LNCaP clone FGC (cell line): ENCODE measurements at regions not wholly inside any gene's neighbourhood (a gene's known extent, or its start where the extent isn't known, plus 50 kb on each side); places are given as distances from the start of the nearest gene placed in this dataset.
A peak's percentile ranks its signal among the peaks of the same experiment; 100 is the strongest.

ENCODE experiments used
- DNase-seq: peaks from one replicate; pipeline ENCODE4 v3.0.0-alpha.2; 2011; ENCODE audit warnings: low read depth
- H3K4me3 ChIP-seq: 2 replicates; pipeline ENCODE4 v1.5.1; 2011; ENCODE audit warnings: mild to moderate bottlenecking, low read depth, low read length, control low read depth
- TF ChIP-seq, protein P1 (sequence below): IDR thresholded peaks from 2 replicates; pipeline ENCODE4 v1.5.1; 2012; ENCODE audit warnings: mild to moderate bottlenecking; ENCODE audit not compliant: control insufficient read depth, insufficient read depth; ENCODE audit errors: extremely low read depth

GRCh38 chr20:9966966-9967365, 67.8 kb upstream of the ANKEF1 start:
- H3K4me3 ChIP-seq, result no peak overlapping the region
- TF ChIP-seq, protein P1, sequence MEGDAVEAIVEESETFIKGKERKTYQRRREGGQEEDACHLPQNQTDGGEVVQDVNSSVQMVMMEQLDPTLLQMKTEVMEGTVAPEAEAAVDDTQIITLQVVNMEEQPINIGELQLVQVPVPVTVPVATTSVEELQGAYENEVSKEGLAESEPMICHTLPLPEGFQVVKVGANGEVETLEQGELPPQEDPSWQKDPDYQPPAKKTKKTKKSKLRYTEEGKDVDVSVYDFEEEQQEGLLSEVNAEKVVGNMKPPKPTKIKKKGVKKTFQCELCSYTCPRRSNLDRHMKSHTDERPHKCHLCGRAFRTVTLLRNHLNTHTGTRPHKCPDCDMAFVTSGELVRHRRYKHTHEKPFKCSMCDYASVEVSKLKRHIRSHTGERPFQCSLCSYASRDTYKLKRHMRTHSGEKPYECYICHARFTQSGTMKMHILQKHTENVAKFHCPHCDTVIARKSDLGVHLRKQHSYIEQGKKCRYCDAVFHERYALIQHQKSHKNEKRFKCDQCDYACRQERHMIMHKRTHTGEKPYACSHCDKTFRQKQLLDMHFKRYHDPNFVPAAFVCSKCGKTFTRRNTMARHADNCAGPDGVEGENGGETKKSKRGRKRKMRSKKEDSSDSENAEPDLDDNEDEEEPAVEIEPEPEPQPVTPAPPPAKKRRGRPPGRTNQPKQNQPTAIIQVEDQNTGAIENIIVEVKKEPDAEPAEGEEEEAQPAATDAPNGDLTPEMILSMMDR, result peak; percentile 67
- DNase-seq, result no peak

DNA sequence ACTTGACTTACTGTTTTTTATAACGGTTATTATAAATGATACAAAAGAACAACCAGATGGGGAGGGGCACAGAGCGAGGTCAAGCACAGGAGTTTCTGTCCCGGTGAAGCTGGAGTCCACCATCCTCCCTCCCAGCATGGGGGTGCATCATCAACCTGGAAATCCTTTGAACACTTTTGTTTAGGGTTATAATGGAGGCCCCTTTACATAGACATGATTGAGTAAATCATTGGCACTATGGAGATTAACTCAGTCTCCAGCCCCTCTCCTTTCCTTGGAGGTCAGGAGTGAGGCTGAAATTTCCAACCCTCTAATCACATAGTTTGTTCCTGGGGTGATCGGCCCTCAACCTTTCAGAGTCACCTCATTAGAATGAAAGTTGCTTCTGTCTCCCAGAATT, 71.8 kb upstream of the ANKEF1 start:
- TF ChIP-seq, protein P1, result no peak
- no peak for DNase-seq

DNA sequence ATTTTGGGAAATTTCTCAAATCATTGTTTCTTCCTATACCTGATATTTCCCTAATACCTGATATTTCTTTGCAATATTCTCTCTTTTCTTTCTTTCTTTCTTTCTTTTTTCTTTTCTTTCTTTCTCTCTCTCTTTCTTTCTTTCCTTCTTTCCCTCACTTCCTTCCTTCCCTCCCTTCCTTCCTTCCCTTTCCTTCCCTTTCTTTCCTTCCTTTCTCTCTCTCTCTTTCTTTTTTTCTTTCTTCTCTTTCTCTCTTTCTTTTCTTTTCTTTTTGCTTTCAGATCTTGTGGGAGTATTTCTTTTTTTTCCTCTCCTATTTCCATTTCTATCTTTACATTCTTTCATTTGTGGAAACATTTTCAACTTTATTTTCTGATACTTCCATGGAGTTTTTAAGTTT, 76.1 kb upstream of the ANKEF1 start:
- DNase-seq, result no peak
- H3K4me3 ChIP-seq, result no peak overlapping the region
- TF ChIP-seq, protein P1, result no peak

More for the DNA sequence above, 71.8 kb upstream of the ANKEF1 start:
- H3K4me3 ChIP-seq, result no peak overlapping the region

DNA sequence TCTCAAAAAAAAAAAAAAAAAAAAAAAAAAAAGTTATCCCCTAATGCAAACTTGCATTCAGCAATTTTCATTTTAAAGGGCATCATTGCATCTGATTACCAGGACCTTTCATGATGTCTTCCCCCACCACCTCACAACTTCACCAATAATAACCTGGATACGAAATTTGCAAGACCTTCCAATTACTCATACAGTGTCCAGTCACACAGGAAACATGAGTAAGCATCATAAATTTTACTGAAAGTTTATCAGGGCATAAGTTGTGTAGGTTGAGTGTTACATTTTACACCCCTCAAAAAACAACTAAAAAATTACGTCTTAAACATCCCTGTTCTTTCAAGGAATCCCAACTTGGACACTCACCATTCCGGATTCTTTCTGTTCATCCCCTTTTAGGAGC, 79.1 kb upstream of the ANKEF1 start:
- TF ChIP-seq, protein P1, result no peak
- H3K4me3 ChIP-seq, result no peak overlapping the region
- DNase-seq, result no peak

GRCh38 chr20:9949563-9949962, 85.2 kb upstream of the ANKEF1 start:
- no peak for DNase-seq
- no peak overlapping the region for H3K4me3 ChIP-seq
- TF ChIP-seq, protein P1, result no peak

DNA sequence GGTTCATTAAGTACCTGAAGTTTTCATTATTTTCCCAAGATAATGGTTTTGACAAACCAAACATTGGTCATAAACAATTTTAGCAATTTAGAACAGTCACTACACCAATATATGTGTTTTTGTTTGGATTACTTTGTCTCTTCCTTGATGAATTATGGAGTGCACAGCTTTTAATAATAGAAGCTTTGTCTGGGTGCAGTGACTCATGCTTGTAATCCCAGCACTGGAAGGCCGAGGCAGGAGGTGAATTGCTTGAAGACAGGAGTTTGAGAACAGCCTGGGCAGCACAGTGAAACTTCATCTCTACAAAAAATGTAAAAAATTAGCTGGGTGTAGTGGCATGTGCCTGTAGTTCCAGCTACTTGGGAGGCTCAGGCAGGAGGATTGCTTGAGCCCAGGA, 89.4 kb upstream of the ANKEF1 start:
- no peak overlapping the region for H3K4me3 ChIP-seq
- DNase-seq, result no peak
- TF ChIP-seq, protein P1, result no peak

GRCh38 chr20:9942736-9943135, 92.1 kb upstream of the ANKEF1 start:
- TF ChIP-seq, protein P1, result no peak
- no peak overlapping the region for H3K4me3 ChIP-seq
- DNase-seq, result no peak
